ENCODE measurements at regions not wholly inside any gene's neighbourhood (a gene's known extent, or its start where the extent isn't known, plus 50 kb on each side); places are given as distances from the start of the nearest gene placed in this dataset.

DNA sequence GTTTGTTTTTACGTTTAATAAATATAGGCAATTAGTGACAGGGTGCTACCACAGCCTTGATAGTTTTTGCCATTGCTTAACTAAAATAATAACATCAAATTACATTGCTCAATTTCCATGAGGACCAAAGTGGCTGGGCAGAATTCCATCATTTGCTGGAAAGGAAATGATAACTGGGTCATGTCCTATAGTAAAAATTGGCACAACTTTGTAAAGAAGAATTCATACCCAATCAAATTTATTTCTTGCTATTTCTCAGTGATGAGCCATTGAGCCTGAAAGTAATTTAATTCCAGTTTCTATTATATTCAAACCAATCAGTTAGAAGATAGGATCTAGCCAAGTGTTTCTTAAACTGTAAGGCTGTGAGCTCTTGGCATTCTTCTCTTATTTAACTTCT, 102.2 kb upstream of the CTTNBP2 start:
- TF ChIP-seq CTCF (IDR thresholded peaks at IDR 0.05; ENCODE audit: insufficient read depth, low read length, poor library complexity, severe bottlenecking) (no peak), EZH2phosphoT487 (conservative IDR thresholded peaks at IDR 0.05; ENCODE audit: low read length) (no peak)
